H9 (cell line): ENCODE measurements at regions not wholly inside any gene's neighbourhood (a gene's known extent, or its start where the extent isn't known, plus 50 kb on each side); places are given as distances from the start of the nearest gene placed in this dataset.

Experiments used
- DNase-seq: peaks from one replicate; pipeline ENCODE4 v3.0.0-alpha.2; 2017
- H2AFZ ChIP-seq: one replicate; pipeline ENCODE4 v1.6.1; 2013; ENCODE audit warnings: mild to moderate bottlenecking, low read length, control low read depth, moderate library complexity
- H2AK5ac ChIP-seq: 2 replicates; pipeline ENCODE4 v1.6.1; 2013; ENCODE audit warnings: low read length, control low read depth, mixed read lengths; ENCODE audit not compliant: insufficient read length
- H2BK120ac ChIP-seq: one replicate; pipeline ENCODE4 v1.6.1; 2013; ENCODE audit warnings: low read depth, mild to moderate bottlenecking, low read length, control low read depth, inconsistent platforms; ENCODE audit not compliant: poor library complexity, severe bottlenecking
- H2BK12ac ChIP-seq: 2 replicates; pipeline ENCODE4 v1.6.1; 2013; ENCODE audit warnings: low read length, control low read depth, mixed read lengths, low read depth; ENCODE audit not compliant: insufficient read length
- H2BK15ac ChIP-seq: 2 replicates; pipeline ENCODE4 v1.6.1; 2013; ENCODE audit warnings: low read depth, low read length, control low read depth
- H2BK20ac ChIP-seq: one replicate; pipeline ENCODE4 v1.6.1; 2013; ENCODE audit warnings: low read depth, mild to moderate bottlenecking, low read length, control low read depth, inconsistent platforms; ENCODE audit not compliant: poor library complexity, severe bottlenecking
- H2BK5ac ChIP-seq: 2 replicates; pipeline ENCODE4 v1.6.1; 2013; ENCODE audit warnings: low read length, control low read depth, mixed read lengths; ENCODE audit not compliant: insufficient read length
- H3K14ac ChIP-seq: 2 replicates; pipeline ENCODE4 v1.6.1; 2013; ENCODE audit warnings: low read length, control low read depth; ENCODE audit not compliant: insufficient read depth
- H3K18ac ChIP-seq: 2 replicates; pipeline ENCODE4 v1.6.1; 2013; ENCODE audit warnings: low read depth, mild to moderate bottlenecking, mixed read lengths, low read length, control low read depth; ENCODE audit not compliant: insufficient read length
- H3K23ac ChIP-seq: 2 replicates; pipeline ENCODE4 v1.6.1; 2013; ENCODE audit warnings: low read length, control low read depth, mixed read lengths, low read depth; ENCODE audit not compliant: insufficient read length
- H3K23me2 ChIP-seq: 2 replicates; pipeline ENCODE4 v1.6.1; 2013; ENCODE audit warnings: low read depth, mild to moderate bottlenecking, mixed read lengths, low read length, control low read depth; ENCODE audit not compliant: insufficient read length, poor library complexity, severe bottlenecking
- H3K27ac ChIP-seq: 2 replicates; pipeline ENCODE4 v1.5.1; 2013; ENCODE audit warnings: low read length, control low read depth, mixed read lengths, low read depth; ENCODE audit not compliant: insufficient read length
- H3K27me3 ChIP-seq: 2 replicates; pipeline ENCODE4 v1.6.1; 2013; ENCODE audit warnings: low read length, control low read depth, inconsistent platforms; ENCODE audit not compliant: insufficient read depth
- H3K4ac ChIP-seq: 2 replicates; pipeline ENCODE4 v1.6.1; 2013; ENCODE audit warnings: low read depth, mild to moderate bottlenecking, control low read depth, inconsistent platforms, low read length, moderate library complexity
- H3K4me1 ChIP-seq: 2 replicates; pipeline ENCODE4 v1.6.1; 2013; ENCODE audit warnings: low read length, control low read depth, inconsistent platforms; ENCODE audit not compliant: insufficient read depth
- H3K4me2 ChIP-seq: 2 replicates; pipeline ENCODE4 v1.6.1; 2013; ENCODE audit warnings: low read length, control low read depth, mixed read lengths; ENCODE audit not compliant: insufficient read length, insufficient read depth
- H3K56ac ChIP-seq: 2 replicates; pipeline ENCODE4 v1.6.1; 2013; ENCODE audit warnings: low read depth, mild to moderate bottlenecking, mixed read lengths, low read length, control low read depth; ENCODE audit not compliant: insufficient read length
- H3K79me1 ChIP-seq: 2 replicates; pipeline ENCODE4 v1.6.1; 2013; ENCODE audit warnings: low read depth, mild to moderate bottlenecking, moderate library complexity, low read length, control low read depth, inconsistent platforms; ENCODE audit not compliant: insufficient read depth, poor library complexity, severe bottlenecking
- H3K79me2 ChIP-seq: 2 replicates; pipeline ENCODE4 v1.6.1; 2013; ENCODE audit warnings: low read length, control low read depth, inconsistent platforms; ENCODE audit not compliant: insufficient read depth
- H3K9ac ChIP-seq: 2 replicates; pipeline ENCODE4 v1.6.1; 2013; ENCODE audit warnings: low read length, control low read depth, mixed read lengths; ENCODE audit not compliant: insufficient read length; ENCODE audit errors: extremely low read depth
- H3K9me3 ChIP-seq: one replicate; pipeline ENCODE4 v1.6.1; 2013; ENCODE audit warnings: low read depth, low read length, inconsistent platforms; ENCODE audit not compliant: control insufficient read depth
- H3T11ph ChIP-seq: one replicate; pipeline ENCODE4 v1.6.1; 2013; ENCODE audit warnings: mild to moderate bottlenecking, low read length, control low read depth, inconsistent platforms
- H4K20me1 ChIP-seq: one replicate; pipeline ENCODE4 v1.6.1; 2013; ENCODE audit not compliant: control insufficient read depth, insufficient read length, insufficient read depth
- H4K5ac ChIP-seq: 2 replicates; pipeline ENCODE4 v1.6.1; 2013; ENCODE audit warnings: low read depth, mild to moderate bottlenecking, mixed read lengths, low read length, control low read depth; ENCODE audit not compliant: insufficient read length
- H4K8ac ChIP-seq: replicated peaks from 2 replicates; pipeline ENCODE4 v1.6.1; 2013; ENCODE audit warnings: low read length, control low read depth, mixed read lengths, low read depth; ENCODE audit not compliant: insufficient read length
- H4K91ac ChIP-seq: 2 replicates; pipeline ENCODE4 v1.6.1; 2013; ENCODE audit warnings: low read depth, mild to moderate bottlenecking, moderate library complexity, mixed read lengths, low read length, control low read depth; ENCODE audit not compliant: insufficient read length
- H3K27ac Mint-ChIP-seq, 3 experiments: 2 replicates in 2 of 3; 3 replicates in 1 of 3; pipeline ENCODE4 v1.8.0; 2020 to 2021; ENCODE audit warnings: mixed read lengths in 3 of 3, mild to moderate bottlenecking in 1 of 3, moderate library complexity in 1 of 3
- H3K27me3 Mint-ChIP-seq: 2 replicates; pipeline ENCODE4 v1.8.0; 2021; ENCODE audit warnings: low read depth, mild to moderate bottlenecking, moderate library complexity, mixed read lengths
- H3K36me3 Mint-ChIP-seq, 3 experiments: 2 replicates in 2 of 3; 3 replicates in 1 of 3; pipeline ENCODE4 v1.8.0; 2020 to 2021; ENCODE audit warnings: low read depth in 3 of 3, mixed read lengths in 3 of 3; ENCODE audit not compliant: insufficient read depth in 1 of 3
- H3K4me1 Mint-ChIP-seq, 2 experiments: 2 replicates each; pipeline ENCODE4 v1.8.0; 2020; ENCODE audit warnings: mixed read lengths in 2 of 2
- H3K4me3 Mint-ChIP-seq, 2 experiments: 2 replicates in 1 of 2; 3 replicates in 1 of 2; pipeline ENCODE4 v1.8.0; 2020 to 2021; ENCODE audit warnings: mild to moderate bottlenecking in 2 of 2, mixed read lengths in 2 of 2, moderate library complexity in 1 of 2
- H3K9me3 Mint-ChIP-seq, 2 experiments: 2 replicates in 1 of 2; 3 replicates in 1 of 2; pipeline ENCODE4 v1.8.0; 2020; ENCODE audit warnings: mild to moderate bottlenecking in 2 of 2, mixed read lengths in 2 of 2, moderate library complexity in 1 of 2
- WGBS: extraction: QIAGEN DNeasy Blood & Tissue Kit; methylation state at CpG from one replicate; pipeline ENCODE4 v1.1.7; 2013; ENCODE audit warnings: missing lambda C conversion rate, low lambda C conversion rate, mixed read lengths; ENCODE audit not compliant: insufficient read length; ENCODE audit errors: extremely low coverage; 5-methylcytosine and 5-hydroxymethylcytosine counted together
- TF ChIP-seq, protein P1 (sequence below): fragments of 200-600 bp; sonication (generic); conservative IDR thresholded peaks from 3 replicates; pipeline ENCODE4 v1.8.0; 2021; ENCODE audit warnings: antibody characterized with exemption, mild to moderate bottlenecking

DNA sequence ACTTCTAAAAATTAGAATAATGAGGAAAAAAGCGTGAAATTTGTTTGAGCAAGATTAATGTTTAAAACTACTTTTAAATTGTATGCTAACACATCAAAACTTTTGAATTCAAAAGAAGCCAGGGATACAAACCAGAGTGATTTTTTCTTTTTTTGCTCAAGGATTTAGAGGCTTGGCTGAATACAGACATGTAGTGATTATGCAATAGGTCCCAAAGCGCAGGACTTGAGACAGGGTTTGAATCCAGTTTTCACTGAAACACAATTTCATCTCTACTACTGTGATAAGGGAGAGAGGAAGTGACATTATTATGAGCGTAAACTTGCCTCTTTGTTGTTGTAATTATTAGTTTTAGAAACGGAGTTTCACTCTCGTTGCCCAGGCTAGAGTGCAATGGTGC lies 207.3 kb downstream of the ZNF33B start:
- TF ChIP-seq, protein P1, sequence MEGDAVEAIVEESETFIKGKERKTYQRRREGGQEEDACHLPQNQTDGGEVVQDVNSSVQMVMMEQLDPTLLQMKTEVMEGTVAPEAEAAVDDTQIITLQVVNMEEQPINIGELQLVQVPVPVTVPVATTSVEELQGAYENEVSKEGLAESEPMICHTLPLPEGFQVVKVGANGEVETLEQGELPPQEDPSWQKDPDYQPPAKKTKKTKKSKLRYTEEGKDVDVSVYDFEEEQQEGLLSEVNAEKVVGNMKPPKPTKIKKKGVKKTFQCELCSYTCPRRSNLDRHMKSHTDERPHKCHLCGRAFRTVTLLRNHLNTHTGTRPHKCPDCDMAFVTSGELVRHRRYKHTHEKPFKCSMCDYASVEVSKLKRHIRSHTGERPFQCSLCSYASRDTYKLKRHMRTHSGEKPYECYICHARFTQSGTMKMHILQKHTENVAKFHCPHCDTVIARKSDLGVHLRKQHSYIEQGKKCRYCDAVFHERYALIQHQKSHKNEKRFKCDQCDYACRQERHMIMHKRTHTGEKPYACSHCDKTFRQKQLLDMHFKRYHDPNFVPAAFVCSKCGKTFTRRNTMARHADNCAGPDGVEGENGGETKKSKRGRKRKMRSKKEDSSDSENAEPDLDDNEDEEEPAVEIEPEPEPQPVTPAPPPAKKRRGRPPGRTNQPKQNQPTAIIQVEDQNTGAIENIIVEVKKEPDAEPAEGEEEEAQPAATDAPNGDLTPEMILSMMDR = no peak
- H3K27ac ChIP-seq = no peak overlapping the region
- H3K23ac ChIP-seq = no peak overlapping the region
- H4K20me1 ChIP-seq = no peaks in the 10 kb centered on the region
- Mint-ChIP-seq H3K27ac (no peak overlapping the region), H3K9me3 (peaks cover 78 to 87% of the 10 kb centered on the region in 2 experiments), H3K4me1 (no peaks in the 10 kb centered on the region), H3K4me3 (no peak overlapping the region), H3K27me3 (no peaks in the 10 kb centered on the region; the same call in 1 of the 2 replicates), H3K36me3 (peaks cover 5 to 21% (median 12%) of the 10 kb centered on the region in 3 experiments; a peak in 5 of 7 replicates)
- no peaks in the 10 kb centered on the region for H3K4me1 ChIP-seq
- no peaks in the 10 kb centered on the region for H3K79me1 ChIP-seq
- H3K23me2 ChIP-seq = no peaks in the 10 kb centered on the region
- no peak overlapping the region for H2BK20ac ChIP-seq
- no peak overlapping the region for H4K8ac ChIP-seq
- H3K18ac ChIP-seq = no peak overlapping the region
- H3T11ph ChIP-seq = no peak overlapping the region
- no CpG with 5 or more reads among the region's 5 CpGs for WGBS
- H2BK120ac ChIP-seq = no peak overlapping the region
- H3K79me2 ChIP-seq = no peaks in the 10 kb centered on the region
- no peak overlapping the region for H2BK5ac ChIP-seq
- DNase-seq = no peak
- H3K14ac ChIP-seq = no peak overlapping the region
- no peak overlapping the region for H3K4me2 ChIP-seq
- no peak overlapping the region for H2BK12ac ChIP-seq
- no peak overlapping the region for H4K5ac ChIP-seq
- no peak overlapping the region for H4K91ac ChIP-seq
- no peak overlapping the region for H2AFZ ChIP-seq
- no peaks in the 10 kb centered on the region for H3K27me3 ChIP-seq
- H3K9me3 ChIP-seq = peaks cover 27% of the 10 kb centered on the region
- no peak overlapping the region for H3K9ac ChIP-seq
- H3K56ac ChIP-seq = no peak overlapping the region
- H2AK5ac ChIP-seq = no peak overlapping the region
- no peak overlapping the region for H2BK15ac ChIP-seq
- no peak overlapping the region for H3K4ac ChIP-seq
